ENCODE measurements at regions not wholly inside any gene's neighbourhood (a gene's known extent, or its start where the extent isn't known, plus 50 kb on each side); places are given as distances from the start of the nearest gene placed in this dataset.
"Not testable (repeated sequence)": the region's sequence is repeated elsewhere in the genome, so short reads cannot be mapped to it uniquely, and the experiment has no call there.

DNA sequence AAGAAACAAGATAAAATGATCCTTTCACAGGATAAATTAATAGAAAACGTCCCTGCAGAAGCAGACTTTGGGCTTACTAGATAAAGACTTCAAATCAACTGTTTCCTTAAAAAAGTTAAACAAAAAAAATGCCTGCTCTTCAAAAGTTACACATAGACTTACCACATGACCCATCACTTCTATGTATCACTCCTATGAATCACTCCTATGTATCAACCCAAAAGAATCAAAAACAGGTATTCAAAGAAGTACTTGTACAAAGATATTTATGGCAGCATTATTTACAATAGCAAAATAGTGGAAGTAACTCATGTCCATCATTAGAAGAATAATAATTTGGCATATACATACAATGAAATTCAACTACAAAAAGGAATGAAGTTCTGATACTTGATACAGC is 56.3 kb upstream of the PRDM9 start:
- DNase-seq (ENCODE audit: low read depth in 2 of 3, low spot score in 1 of 3), result no peak

DNA sequence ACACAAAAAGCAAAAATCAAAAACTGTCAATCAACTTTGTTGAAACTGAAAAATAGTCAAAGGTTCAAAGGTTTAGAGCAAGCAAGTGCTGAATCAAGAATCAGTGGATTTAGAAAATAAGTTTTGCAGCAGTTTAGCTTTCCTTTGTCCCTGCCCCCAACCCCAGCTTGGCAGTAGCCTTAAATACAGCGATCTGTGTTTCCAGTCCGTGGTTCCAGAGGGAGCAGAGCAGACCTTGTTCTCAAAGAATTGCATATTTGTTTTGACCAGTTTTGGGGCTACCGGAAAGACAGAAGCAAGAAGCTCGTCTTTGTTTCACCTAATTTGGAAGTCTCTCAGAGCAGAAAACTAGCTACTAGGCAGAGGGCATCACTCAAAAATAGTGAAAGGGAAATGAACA is 57.2 kb upstream of the PRDM9 start:
- no peak for DNase-seq (ENCODE audit: low read depth in 2 of 3, low spot score in 1 of 3)

DNA sequence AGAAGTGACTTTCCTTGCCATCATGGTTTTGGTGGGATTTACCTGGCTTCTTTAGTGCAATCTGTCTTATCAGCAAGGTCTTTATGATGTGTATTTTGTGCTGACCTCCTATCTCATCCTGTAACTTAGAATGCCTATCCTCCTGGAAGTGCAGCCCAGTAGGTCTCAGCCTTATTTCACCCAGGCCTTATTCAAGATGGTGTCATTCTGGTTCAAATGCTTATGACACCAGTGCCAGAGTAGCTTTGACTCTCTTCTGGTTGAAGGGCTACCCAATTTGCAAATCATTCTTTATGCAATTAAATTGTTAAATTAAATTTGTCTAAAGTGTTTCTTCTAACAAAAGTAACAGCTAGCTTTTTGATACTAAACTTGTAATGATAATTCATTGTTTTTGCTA is 58.8 kb upstream of the PRDM9 start:
- no peak for DNase-seq (ENCODE audit: low read depth in 2 of 3, low spot score in 1 of 3)

DNA sequence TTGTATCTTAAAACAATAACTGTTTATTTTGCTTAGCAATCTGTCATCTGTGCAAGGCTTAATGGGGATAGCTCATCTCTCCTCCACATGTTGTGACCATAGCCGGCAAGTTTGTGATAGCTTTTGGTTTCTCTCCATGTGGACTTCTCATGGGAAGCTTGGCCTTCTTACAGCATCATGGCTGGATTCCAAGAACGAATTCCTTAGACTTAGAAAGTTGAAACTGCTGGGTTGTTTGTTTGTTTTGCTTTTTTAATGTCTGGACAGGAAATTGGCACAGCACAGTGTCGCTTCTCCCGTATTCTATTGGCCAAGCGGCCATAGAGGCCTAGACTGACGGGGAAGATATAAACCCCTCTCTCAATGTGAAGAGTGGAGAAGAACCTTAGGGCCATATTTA is 61.0 kb upstream of the PRDM9 start:
- DNase-seq (ENCODE audit: low read depth in 2 of 3, low spot score in 1 of 3), result no peak

DNA sequence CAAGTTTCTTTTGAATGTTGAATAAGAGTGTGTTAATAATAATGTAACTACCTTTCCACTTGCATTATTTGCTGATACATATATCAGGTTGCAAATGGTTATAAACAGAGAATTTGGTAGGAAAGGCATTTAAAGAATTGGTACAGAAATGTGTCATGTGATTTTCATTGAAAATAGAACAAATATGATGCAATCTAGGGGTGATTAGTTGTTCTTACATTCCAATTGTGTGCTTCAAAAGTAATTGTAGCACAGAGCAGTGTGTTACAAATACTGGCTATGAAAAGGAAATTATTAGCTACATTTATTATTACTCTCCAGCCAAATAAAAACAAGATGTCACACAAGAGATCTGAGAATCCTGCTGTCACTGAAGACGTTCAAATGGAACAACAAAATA is 61.8 kb upstream of the PRDM9 start:
- no peak for DNase-seq (ENCODE audit: low read depth in 2 of 3, low spot score in 1 of 3)

DNA sequence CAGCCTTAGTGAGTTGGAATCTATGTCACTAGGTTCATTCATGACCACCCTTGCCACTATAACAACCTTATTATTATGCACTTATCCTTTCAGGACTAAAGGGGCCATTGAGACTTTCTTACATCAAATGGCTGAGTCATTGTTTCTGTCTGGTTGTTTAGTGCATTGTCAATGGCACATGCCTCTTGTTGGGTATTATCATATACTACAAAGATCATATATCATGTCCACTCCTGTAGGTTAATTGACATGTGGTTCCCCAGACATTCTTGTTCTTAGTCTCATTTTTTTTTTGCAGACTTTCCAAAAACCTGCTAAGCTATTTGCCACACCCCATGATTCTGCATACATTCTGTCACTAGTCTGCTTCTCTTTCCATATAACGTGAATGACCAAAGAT is 66.7 kb upstream of the PRDM9 start:
- DNase-seq (ENCODE audit: low read depth in 2 of 3, low spot score in 1 of 3), result no peak

DNA sequence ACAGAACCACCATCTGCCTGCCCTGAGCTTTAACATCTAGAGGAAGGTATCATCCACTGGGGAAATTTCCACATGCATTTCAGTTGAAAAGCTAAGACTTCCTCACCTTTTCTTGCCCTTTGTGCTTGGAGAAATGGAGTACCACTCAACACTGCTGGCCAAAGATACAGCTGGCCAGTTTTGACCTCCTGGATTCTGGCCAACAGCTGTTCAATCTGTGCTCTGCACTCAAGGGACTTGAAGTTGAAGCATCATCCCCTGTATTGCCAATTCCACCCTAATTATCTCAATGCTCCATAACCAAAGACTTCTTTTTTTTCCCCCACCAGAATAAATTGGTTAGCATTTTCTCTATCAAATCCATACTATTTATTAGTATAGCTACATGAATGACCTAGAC is 70.4 kb upstream of the PRDM9 start:
- DNase-seq (ENCODE audit: low read depth in 2 of 3, low spot score in 1 of 3), result no peak

- no peak for DNase-seq (ENCODE audit: low read depth in 2 of 3, low spot score in 1 of 3)
These were observed 73.7 kb upstream of the PRDM9 start for GRCh38 chr5:23433534-23434315.

DNA sequence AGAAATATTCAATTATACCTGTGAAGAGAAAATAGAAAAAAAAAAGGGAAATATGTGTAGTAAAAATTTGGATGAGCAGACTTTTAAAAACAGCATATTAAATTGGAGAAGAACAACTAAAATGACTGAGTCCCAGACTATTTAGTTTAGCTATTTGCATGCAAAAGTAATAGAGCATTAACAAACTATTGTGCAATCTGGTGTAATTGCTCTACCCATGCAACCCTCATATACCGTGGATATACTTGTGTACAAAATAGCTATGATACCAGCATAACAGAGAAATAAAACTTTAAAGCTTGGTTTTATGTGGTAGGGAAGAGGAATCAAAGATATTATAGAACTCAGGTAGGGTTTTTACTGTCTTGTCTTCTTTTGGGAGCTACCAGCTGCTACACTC is 78.7 kb upstream of the PRDM9 start:
- no peak for DNase-seq (ENCODE audit: low read depth in 2 of 3, low spot score in 1 of 3)

GRCh38 chr5:23420214-23420613 is 87.2 kb upstream of the PRDM9 start:
- not testable (repeated sequence) for DNase-seq (ENCODE audit: low read depth in 2 of 3, low spot score in 1 of 3)

DNA sequence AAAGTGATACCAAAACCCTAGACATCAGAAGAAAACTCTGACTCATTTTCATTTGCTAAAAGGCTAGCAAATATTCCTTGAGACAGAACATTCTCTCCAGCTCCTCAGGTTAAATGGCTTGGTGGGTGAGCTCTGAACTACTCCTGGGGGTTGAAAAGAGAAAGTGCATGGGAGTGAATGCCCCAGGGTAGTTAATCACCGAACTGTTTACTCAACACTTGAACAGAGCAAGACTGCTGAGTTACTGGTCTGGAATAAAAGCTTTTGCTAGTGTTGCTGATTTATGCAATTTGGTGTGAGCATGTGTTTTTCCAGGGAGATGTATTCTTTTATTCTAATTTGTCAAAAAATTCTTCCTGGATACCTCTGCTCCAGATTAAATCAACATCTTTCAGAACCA is 88.3 kb upstream of the PRDM9 start:
- DNase-seq (ENCODE audit: low read depth in 2 of 3, low spot score in 1 of 3), result no peak

DNA sequence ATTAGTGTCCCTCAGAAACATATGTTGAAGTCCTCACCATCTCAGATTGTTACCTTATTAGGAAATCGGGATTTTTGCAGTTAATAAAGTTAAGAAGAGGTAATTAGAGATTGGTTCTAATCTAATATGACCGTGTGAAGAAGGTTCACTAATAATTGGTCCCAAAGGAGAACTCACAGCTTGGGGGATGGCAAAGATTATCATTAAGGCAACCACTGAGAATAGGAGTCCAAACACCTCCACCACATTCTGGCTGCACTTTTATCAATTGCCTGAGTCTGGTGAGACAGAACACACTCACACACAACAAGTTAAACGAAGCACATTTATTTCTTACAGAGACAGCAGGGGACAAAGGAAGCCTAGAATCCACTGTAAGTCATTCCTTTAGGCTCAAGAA is 94.9 kb upstream of the PRDM9 start:
- DNase-seq (ENCODE audit: low read depth in 2 of 3, low spot score in 1 of 3), result no peak

DNA sequence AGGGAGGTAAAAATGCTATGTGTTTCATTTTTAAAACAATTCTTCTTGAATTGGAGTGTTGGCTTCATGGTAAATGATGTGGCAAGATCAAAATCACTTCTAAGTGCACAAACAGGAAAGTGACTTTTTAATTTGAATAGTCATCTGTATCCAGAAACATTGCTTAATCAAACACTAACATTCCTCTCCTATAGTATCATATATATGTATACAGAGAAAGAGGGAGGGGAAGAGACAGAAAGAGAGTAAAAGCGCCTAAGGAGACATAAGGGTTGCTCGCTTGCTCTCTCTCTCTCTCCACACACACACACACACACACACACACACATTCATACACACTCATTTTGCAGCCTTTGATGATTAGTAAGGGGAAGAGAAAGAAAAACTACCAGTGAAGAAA is 95.4 kb upstream of the PRDM9 start:
- no peak for DNase-seq (ENCODE audit: low read depth in 2 of 3, low spot score in 1 of 3)

DNA sequence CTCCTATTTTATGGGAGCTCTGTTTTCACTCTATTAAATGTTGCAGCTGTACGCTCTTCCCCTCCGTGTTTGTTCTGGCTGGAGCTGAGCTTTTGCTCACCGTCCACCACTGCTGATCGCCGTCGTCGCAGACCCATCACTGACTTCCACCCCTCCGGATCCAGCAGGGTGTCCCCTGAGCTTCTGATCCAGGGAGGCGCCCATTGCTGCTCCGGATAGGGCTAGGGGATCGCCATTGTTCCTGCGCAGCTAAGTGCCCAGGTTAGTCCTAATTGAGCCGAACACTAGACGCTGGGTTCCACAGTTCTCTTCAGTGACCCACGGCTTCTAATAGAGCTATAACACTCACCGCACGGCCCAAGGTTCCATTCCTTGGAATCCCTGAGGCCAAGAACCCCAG is 96.2 kb upstream of the PRDM9 start:
- DNase-seq (ENCODE audit: low read depth in 2 of 3, low spot score in 1 of 3), result no peak

- DNase-seq (ENCODE audit: low read depth in 2 of 3, low spot score in 1 of 3), result not testable (repeated sequence)
These were observed 96.6 kb upstream of the PRDM9 start for GRCh38 chr5:23410775-23411174.

- DNase-seq (ENCODE audit: low read depth in 2 of 3, low spot score in 1 of 3), result no peak
These were observed 101.9 kb upstream of the PRDM9 start for GRCh38 chr5:23405316-23406068.

GRCh38 chr5:23402585-23402984 is 104.8 kb upstream of the PRDM9 start:
- no peak for DNase-seq (ENCODE audit: low read depth in 2 of 3, low spot score in 1 of 3)

GRCh38 chr5:23400951-23401350 is 106.5 kb upstream of the PRDM9 start:
- DNase-seq (ENCODE audit: low read depth in 2 of 3, low spot score in 1 of 3), result no peak

GRCh38 chr5:23396346-23396745 is 111.1 kb upstream of the PRDM9 start:
- no peak for DNase-seq (ENCODE audit: low read depth in 2 of 3, low spot score in 1 of 3)

GRCh38 chr5:23389291-23390101 is 117.9 kb upstream of the PRDM9 start:
- no peak for DNase-seq (ENCODE audit: low read depth in 2 of 3, low spot score in 1 of 3)

GRCh38 chr5:23385036-23385435 is 122.4 kb upstream of the PRDM9 start:
- DNase-seq (ENCODE audit: low read depth in 2 of 3, low spot score in 1 of 3), result no peak

GRCh38 chr5:23372177-23372576 is 135.2 kb upstream of the PRDM9 start:
- no peak for DNase-seq (ENCODE audit: low read depth in 2 of 3, low spot score in 1 of 3)

Data from stimulated activated CD4-positive, alpha-beta T cell treated with anti-CD3 and anti-CD28 coated beads, Interleukin-12 subunit alpha, Interleukin-12 subunit beta, amount 100 ng/mL, for 48 hours (primary cell).